Retina (tissue), 1 donor: ENCODE measurements at regions not wholly inside any gene's neighbourhood (a gene's known extent, or its start where the extent isn't known, plus 50 kb on each side); places are given as distances from the start of the nearest gene placed in this dataset.

Source experiments
- DNase-seq: peaks from one replicate; pipeline ENCODE4 v3.0.0-alpha.2; 2016

- no peak for DNase-seq
Measured at GRCh38 chr11:8826901-8827560, 84.0 kb upstream of the AKIP1 start.

GRCh38 chr11:8828046-8828445 lies 82.9 kb upstream of the AKIP1 start:
- no peak for DNase-seq

DNA sequence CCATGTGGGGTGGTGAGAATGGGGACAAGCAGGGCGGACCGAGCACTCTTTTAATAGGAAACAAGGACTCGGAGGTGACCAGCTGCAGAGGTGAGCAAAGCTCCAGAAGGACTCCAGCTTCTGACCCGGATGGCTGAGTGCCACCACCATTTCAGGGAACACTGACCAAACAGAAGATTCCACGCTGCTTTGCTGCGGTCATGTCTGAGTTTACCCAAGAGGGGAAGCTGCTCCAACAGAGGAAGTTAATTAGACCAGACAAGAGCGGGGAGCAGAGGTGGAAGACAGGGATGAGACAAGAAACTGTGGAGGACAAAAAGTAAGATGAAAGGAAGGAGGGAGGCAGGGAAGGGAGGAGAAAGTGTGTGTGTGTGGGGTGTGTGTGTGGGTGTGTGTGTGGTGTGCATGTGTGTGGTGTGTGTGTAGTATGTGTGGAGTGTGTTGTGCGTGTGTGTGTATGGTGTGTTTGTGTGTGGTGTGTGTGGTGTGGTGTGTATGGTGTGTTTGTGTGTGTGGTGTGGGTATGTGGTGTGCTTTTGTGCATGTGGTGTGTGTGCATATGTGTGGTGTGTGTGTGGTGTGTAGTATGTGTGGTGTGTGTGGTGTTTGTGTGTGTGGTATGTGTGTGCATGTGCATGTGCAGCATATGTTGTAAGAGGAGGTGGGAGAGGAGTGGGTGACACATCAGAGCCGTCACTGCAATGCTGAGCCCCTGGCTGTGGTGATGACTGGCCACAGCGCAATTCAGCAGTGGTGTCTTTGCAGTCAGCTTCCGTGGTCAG lies 82.2 kb upstream of the AKIP1 start:
- DNase-seq, result no peak

- DNase-seq, result no peak
Measured at GRCh38 chr11:8829556-8829955, 81.4 kb upstream of the AKIP1 start.

GRCh38 chr11:8830641-8831040 lies 80.3 kb upstream of the AKIP1 start:
- no peak for DNase-seq

- no peak for DNase-seq
Measured at GRCh38 chr11:8831861-8832260, 79.1 kb upstream of the AKIP1 start.

DNA sequence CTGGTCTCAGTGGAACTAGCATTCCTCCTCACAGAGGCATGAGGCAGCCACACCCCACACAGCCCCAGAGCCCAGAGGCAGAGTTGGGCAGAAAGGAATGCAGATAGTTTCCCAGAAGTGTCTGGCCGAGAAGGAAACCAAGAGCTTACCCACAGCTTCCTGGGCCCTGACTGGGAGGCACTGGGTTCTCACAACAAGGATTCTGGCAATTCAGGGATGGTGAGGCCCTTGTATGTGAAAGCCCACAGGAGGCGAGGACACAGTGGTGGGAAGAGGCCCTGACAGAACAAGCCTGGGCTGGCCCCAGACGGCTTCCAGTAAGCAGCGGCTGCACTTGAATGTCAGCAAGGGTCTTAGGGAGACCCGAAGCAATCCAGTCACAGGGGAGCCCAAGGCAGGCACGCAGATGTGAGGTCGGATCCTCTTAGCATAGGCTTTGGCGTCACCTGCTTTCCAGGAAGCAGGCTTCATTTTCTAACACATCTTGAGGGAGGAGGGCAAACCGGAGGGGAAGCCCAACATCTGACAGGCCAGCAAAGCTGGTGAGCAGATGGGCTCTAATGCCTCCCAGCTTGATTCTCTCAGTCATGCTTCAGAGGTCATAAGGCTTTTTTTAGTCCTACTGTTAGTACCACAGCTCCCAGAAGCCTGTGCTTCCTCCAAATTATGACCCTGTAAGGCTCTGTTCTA lies 78.3 kb upstream of the AKIP1 start:
- DNase-seq, result peak; percentile 60

GRCh38 chr11:8833568-8834315 lies 77.2 kb upstream of the AKIP1 start:
- DNase-seq, result no peak

GRCh38 chr11:8834379-8834778 lies 76.6 kb upstream of the AKIP1 start:
- DNase-seq, result no peak

DNA sequence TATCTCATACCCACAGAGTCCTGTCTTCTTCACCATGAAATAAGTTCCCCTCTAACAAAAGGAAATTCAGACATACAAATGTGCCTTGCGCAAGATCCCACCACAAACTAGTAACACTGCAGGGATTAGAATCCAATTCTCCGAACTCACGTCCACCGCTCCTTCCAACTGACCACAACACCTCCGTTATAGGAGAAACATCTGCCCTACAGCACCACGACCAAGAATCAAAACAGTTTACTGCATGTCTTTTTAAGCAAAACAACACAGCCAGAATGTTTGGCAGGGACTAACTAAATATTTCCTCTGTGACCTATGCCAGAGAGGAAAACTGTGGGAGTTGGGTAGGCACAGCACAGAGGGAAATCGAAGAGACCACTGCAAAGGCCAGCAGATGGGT lies 72.7 kb upstream of the AKIP1 start:
- no peak for DNase-seq

DNA sequence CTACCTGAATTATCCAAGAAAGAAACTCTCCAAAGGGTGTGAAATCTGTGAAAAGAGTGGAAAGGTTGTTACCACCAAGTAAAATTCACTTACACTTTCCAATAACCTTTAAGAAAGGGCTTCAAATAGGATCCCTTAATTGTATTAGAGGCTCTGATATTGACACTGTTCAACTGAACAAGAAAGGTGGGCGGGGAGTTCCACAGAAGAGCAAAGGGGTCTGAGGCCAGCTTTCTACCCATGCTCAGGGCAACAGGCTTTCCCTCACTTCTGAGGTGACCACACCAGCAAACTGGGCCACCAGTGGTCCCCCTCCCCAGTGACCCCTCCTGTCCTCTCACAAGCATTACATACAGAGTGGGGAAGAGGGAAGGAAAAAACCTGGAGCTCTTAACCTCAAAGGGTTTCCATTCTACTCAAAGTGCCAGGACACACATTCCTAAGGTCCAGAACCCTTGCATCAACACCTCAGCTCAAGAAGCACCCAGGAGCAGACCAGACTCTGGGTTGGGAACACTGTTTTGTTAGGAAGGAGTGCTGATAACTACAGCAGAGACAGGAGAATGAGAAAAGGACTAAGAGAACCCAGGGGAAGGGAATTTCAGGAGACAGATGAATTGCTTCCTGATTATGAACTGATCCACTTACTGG lies 71.6 kb upstream of the AKIP1 start:
- peak; percentile 28 for DNase-seq

DNA sequence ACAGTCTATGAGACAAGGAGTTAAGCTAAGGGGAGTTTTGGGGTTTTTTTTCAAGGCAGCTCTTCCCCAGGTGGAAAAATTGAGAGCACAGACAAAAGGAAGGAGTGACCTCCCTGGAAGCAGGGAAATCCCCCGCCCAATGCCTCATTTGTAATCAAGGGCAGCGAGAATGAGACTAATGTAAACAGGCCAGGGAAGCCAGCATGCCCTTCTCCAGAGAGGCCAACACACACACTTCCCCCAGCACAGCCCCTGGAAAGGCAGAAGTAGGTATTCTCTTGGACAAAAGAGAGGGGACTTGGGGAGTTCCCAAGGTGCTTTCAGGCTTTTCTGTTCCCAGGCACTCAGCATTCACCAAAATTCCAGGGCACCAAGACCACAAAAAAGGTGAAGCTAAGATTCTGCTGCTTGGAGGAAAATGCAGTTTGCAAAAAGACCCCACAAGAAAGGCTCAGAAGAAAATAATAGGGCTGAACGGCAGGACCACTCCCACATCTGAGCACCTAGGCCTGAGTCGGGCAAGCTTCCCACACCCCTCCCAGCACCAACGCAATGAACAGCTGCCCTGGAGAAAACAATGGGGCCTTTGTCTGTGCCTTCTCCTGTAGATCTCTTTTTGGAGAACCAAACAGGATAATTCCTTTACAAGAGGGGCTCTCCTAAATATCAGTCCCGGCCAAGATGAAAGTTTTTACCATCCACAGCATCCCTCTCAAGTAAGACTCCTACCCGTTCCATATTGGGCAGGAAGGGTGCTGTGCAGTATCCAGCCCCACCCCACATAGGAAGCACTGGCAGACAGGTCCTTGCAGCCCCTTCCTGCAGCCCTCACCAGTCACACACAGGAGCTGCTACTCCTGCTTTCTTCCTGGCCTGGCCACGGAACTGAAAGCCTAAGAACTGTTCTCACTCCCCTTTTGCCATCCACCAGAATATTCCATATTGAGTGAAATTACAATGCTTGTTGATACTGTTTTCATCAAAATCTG lies 70.7 kb upstream of the AKIP1 start:
- DNase-seq, result peak; percentile 81

DNA sequence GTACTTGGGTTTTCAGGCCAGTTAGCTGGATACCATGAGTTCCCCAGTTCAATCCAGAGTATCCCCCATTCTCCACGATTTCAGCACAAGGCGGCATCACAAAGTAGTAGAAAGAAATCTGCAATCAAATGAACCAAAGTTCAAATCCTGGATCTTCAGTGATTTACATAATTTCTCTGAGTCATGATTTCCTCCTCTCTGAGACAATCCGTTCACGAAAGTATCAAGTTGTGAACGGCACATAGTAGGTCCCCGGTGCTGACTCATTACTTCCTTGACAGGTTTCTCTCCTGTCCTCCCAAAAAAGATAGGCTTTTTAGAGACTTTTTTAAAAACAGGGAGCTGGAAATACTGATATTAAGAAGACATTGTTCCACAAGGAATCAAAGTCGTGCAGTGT lies 69.1 kb upstream of the AKIP1 start:
- DNase-seq, result no peak

- no peak for DNase-seq
Measured at GRCh38 chr11:8858808-8859207, 52.2 kb upstream of the AKIP1 start.
